ENCODE measurements at regions not wholly inside any gene's neighbourhood (a gene's known extent, or its start where the extent isn't known, plus 50 kb on each side); places are given as distances from the start of the nearest gene placed in this dataset.
"Not testable (repeated sequence)": the region's sequence is repeated elsewhere in the genome, so short reads cannot be mapped to it uniquely, and the experiment has no call there.

DNA sequence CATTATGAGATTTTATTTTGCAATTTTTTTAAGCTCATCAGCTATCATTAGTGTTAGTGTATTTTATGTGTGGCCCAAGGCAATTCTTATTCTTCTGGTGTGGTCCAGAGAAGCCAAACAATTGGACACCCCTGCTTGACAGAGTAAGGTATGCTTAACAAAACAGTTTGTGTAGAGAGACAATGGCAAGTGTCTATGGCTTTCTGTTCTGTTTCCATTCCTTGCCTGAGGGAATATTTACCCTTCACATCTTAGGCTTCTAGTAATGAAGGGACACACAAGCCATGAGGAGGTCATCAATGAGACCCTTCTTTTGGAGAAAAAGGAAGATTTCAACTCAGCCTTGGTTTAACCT, 1278.4 kb upstream of the TENM4 start:
- no peak for DNase-seq (ENCODE audit: extremely low read depth, insufficient read length)
- no peaks in the 10 kb centered on the region for H3K36me3 ChIP-seq (ENCODE audit: control insufficient read depth, insufficient read depth, low read length)
- TF ChIP-seq, protein P1, sequence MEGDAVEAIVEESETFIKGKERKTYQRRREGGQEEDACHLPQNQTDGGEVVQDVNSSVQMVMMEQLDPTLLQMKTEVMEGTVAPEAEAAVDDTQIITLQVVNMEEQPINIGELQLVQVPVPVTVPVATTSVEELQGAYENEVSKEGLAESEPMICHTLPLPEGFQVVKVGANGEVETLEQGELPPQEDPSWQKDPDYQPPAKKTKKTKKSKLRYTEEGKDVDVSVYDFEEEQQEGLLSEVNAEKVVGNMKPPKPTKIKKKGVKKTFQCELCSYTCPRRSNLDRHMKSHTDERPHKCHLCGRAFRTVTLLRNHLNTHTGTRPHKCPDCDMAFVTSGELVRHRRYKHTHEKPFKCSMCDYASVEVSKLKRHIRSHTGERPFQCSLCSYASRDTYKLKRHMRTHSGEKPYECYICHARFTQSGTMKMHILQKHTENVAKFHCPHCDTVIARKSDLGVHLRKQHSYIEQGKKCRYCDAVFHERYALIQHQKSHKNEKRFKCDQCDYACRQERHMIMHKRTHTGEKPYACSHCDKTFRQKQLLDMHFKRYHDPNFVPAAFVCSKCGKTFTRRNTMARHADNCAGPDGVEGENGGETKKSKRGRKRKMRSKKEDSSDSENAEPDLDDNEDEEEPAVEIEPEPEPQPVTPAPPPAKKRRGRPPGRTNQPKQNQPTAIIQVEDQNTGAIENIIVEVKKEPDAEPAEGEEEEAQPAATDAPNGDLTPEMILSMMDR (IDR thresholded peaks at IDR 0.05; ENCODE audit: insufficient read depth, low read length, poor library complexity, severe bottlenecking) = no peak
- no peaks in the 10 kb centered on the region for H3K27me3 ChIP-seq (replicated peaks; ENCODE audit: control insufficient read depth, insufficient read depth, low read length)
- H3K4me3 ChIP-seq (replicated peaks; ENCODE audit: low read depth, low read length) = no peak overlapping the region

DNA sequence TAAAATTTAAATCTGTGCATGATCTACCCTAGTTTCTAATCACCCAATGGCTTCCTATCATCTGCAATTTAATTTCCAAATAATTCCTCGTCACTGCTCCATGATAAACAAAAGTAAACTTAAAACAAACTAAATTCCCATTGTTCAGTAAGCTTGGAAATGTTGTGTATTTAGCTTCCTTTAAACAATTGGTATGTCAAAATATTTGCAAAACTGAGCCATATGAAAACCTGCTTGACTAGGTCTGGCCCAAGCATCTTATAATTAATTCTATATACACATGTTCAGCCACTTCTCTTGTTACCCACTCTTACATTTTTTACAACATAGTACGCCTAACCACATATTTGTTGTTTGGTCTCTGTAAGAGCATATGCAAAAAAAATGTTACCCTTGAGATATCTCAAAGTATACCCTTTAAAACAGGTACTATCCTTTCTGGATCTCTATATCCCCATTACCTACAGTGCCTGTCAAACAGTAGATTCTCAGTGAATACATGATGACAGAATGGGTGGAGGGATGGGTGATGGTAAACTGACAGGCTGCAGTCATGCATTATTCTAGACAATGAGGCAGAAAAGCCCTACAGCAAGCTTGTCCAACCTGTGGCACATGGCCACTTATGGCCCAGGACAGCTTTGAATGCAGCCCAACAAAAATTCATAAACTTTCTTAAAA, 1277.9 kb upstream of the TENM4 start:
- Histone ChIP-seq H3K36me3 (ENCODE audit: control insufficient read depth, insufficient read depth, low read length) (no peaks in the 10 kb centered on the region), H3K4me3 (replicated peaks; ENCODE audit: low read depth, low read length) (no peak overlapping the region), H3K27me3 (replicated peaks; ENCODE audit: control insufficient read depth, insufficient read depth, low read length) (no peaks in the 10 kb centered on the region)
- no peak for DNase-seq (ENCODE audit: extremely low read depth, insufficient read length)
- TF ChIP-seq, protein P1 (IDR thresholded peaks at IDR 0.05; ENCODE audit: insufficient read depth, low read length, poor library complexity, severe bottlenecking) = no peak

DNA sequence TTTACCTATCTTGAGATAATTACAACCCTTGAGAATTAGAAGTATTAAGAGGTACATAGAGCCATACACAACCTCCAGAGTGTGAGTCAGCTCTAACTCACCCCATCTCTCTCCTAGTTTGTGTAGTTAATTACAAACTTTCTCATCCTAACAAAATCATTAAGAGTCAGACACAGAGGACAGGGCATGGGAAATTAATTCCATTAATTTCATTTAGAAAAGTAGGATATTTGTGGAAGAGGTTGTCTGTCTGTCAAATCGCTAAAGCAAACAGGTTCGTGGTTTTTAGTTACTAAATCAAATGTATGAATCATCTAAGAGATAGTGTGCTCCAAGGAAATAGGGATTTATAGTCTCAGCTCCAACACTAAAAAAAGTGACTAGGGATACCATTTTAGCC, 1261.4 kb upstream of the TENM4 start:
- no peaks in the 10 kb centered on the region for H3K27me3 ChIP-seq (replicated peaks; ENCODE audit: control insufficient read depth, insufficient read depth, low read length)
- H3K4me3 ChIP-seq (replicated peaks; ENCODE audit: low read depth, low read length) = no peak overlapping the region
- H3K36me3 ChIP-seq (ENCODE audit: control insufficient read depth, insufficient read depth, low read length) = no peaks in the 10 kb centered on the region
- no peak for DNase-seq (ENCODE audit: extremely low read depth, insufficient read length)
- TF ChIP-seq, protein P1 (IDR thresholded peaks at IDR 0.05; ENCODE audit: insufficient read depth, low read length, poor library complexity, severe bottlenecking) = no peak

DNA sequence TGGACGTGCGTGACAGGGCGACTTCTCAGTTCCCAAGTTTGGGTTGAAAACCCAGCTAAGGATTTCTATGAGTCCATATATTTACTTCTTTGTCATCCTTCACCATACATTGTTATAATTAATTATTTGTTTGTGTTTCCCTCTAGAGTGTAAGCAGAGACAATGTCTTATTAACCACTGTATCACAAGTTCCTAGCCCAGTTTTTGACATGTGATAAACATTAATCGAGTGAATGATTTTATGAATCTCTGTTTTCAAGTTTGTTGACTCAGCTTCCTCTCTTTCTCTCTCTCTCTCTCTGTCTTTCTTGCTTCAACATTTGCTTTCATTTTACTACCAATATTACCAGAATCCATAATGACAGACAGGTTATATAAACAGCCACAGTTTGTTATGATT, 1259.6 kb upstream of the TENM4 start:
- DNase-seq (ENCODE audit: extremely low read depth, insufficient read length) = no peak
- Histone ChIP-seq H3K4me3 (replicated peaks; ENCODE audit: low read depth, low read length) (no peak overlapping the region), H3K36me3 (ENCODE audit: control insufficient read depth, insufficient read depth, low read length) (no peaks in the 10 kb centered on the region), H3K27me3 (replicated peaks; ENCODE audit: control insufficient read depth, insufficient read depth, low read length) (no peaks in the 10 kb centered on the region)
- TF ChIP-seq, protein P1 (IDR thresholded peaks at IDR 0.05; ENCODE audit: insufficient read depth, low read length, poor library complexity, severe bottlenecking) = no peak

DNA sequence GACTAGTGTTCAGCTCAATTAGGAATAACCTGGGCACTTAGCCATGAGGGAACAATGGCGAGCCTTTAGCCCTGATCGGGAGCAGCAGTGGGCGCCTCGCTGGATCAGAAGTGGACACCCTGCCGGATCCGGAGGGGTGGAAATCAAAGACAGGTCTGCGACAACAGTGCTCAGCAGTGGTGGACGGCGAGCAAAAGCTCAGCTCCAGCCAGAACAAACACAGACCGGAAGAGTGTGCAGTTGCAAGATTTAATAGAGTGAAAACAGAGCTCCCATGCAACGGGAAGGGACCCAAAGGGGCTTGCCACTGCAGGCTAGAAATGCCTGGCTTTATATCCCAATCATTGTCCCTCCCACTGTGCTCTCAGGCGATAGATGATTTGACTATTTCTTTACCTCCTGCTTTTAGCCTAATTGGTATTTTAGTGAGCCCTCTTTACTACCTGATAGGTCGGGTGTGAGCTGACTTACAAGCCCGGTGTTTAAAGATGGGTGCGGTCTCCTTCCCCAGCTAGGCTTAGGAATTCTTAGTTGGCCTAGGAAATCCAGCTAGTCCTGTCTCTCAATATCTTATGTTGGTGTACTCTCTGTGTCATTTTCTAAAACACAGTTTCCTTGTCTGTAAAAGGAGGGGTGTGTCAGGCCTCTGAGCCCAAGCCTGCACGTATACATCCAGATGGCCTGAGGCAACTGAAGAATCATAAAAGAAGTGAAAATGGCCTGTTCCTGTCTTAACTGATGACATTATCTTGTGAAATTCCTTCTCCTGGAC, 1258.8 kb upstream of the TENM4 start:
- H3K4me3 ChIP-seq (replicated peaks; ENCODE audit: low read depth, low read length); DNase-seq (ENCODE audit: extremely low read depth, insufficient read length); H3K36me3 ChIP-seq (ENCODE audit: control insufficient read depth, insufficient read depth, low read length); H3K27me3 ChIP-seq (replicated peaks; ENCODE audit: control insufficient read depth, insufficient read depth, low read length): not testable (repeated sequence)

DNA sequence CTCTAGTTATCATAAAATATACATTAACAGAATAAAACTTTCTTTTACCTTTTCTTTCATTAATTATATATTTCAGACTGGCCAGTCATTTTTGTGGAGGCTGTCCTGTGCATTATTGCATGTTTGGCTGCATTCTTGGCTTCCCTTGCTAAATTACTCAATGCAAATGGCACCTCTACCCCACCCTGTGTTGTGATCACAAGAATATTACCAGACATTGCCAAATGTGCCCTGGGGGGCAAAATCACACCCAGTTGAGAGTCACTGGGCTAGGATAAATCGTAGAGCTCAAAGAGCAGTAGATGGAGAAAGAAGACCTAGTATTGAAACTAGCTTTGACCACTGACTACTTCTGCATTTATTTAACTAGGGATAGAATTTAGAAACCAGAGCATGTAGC, 1257.8 kb upstream of the TENM4 start:
- Histone ChIP-seq H3K4me3 (replicated peaks; ENCODE audit: low read depth, low read length) (no peak overlapping the region), H3K36me3 (ENCODE audit: control insufficient read depth, insufficient read depth, low read length) (no peaks in the 10 kb centered on the region), H3K27me3 (replicated peaks; ENCODE audit: control insufficient read depth, insufficient read depth, low read length) (no peaks in the 10 kb centered on the region)
- TF ChIP-seq, protein P1 (IDR thresholded peaks at IDR 0.05; ENCODE audit: insufficient read depth, low read length, poor library complexity, severe bottlenecking) = no peak
- DNase-seq (ENCODE audit: extremely low read depth, insufficient read length) = no peak

Data from GM06990 (cell line).